ENCODE measurements at regions not wholly inside any gene's neighbourhood (a gene's known extent, or its start where the extent isn't known, plus 50 kb on each side); places are given as distances from the start of the nearest gene placed in this dataset.

DNA sequence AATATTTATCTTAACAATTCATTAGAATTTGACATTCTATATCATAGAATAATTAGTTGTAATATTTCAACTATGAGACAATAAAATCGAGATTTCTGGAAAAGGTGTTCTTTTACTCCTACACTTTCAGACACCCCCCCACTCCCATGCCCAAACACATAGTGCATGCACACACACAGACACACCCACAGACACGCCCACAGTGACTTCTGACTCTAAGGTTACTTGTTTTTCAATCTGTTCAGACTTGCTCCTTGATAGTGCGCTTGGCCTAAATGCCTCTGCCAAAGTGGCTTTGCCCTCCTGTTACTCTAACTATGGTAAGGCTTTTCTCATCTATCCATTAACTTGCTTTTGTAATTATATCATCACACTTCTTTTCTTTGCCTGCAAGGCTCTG, 144.0 kb upstream of the PPP1R3A start:
- TF ChIP-seq POLR2A (IDR thresholded peaks at IDR 0.05) (no peak), CTCF (IDR thresholded peaks at IDR 0.05) (no peak)
